ENCODE measurements at regions not wholly inside any gene's neighbourhood (a gene's known extent, or its start where the extent isn't known, plus 50 kb on each side); places are given as distances from the start of the nearest gene placed in this dataset.

DNA sequence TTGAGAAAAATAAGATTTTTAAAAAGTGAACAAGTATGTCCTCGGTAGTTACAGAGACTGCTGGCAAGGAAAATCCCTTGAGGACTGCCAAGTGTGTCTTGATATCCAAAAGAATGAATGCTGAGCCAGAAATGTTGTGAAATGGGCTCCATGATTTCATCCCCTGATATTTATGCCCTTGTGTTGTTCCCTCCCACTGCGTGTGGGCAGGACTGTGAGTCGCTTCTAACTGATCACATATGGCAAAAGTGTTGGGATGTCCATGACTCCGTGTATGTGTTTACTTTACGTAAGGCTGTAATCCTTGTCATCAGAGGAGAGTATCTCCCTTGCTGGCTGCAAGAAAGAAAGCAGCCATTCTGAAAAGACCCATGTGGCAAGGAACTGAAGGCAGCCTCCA is 285.1 kb downstream of the SS18 start:
- Mint-ChIP-seq H3K4me3 (no peak overlapping the region), H3K27me3 (peaks cover 4% of the 10 kb centered on the region), H3K36me3 (ENCODE audit: low read depth) (no peaks in the 10 kb centered on the region), H3K9me3 (ENCODE audit: low read depth) (no peaks in the 10 kb centered on the region), H3K27ac (no peak overlapping the region), H3K4me1 (no peaks in the 10 kb centered on the region)
- intact Hi-C loops (cut with DNase I, micrococcal nuclease), result no loop called here
- ATAC-seq (no peak), DNase-seq (no peak)
- POLR2A ChIA-PET, result no interaction called here
- CTCF ChIA-PET, result interaction anchor here (0.9 kb wide), 1 partner anchor 10 kb away, joined by 4 read pairs; no protein-coding TSS in a partner anchor

DNA sequence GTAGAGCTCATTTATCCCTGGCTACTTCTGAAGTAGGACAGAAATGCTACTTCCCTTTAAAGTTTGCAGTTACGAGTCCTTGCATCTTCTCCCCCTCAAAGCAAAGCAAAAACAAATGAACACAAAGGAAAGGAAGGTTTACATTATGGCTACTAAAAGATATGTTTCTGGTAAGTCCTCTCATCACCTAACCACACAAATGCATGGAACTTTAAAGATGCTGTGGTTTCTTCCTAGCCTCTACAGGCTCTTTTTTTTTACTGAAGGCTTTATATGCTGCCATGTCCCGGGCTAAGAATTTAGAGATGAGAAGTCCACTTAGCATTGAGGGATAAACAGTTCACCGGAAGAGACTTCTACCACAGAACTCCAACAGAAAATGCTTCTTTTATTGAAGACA is 291.2 kb downstream of the SS18 start:
- ATAC-seq (no peak), DNase-seq (no peak)
- Mint-ChIP-seq H3K9me3 (ENCODE audit: low read depth) (no peaks in the 10 kb centered on the region), H3K27ac (no peak overlapping the region), H3K36me3 (ENCODE audit: low read depth) (no peaks in the 10 kb centered on the region), H3K4me3 (no peak overlapping the region), H3K4me1 (no peaks in the 10 kb centered on the region), H3K27me3 (peaks cover 6% of the 10 kb centered on the region)
- intact Hi-C loops (cut with DNase I, micrococcal nuclease), result no loop called here
- ChIA-PET POLR2A (no interaction called here), CTCF (interaction anchor here (1.6 kb wide), 1 partner anchor 29 kb away, joined by 3 read pairs; no protein-coding TSS in a partner anchor)

DNA sequence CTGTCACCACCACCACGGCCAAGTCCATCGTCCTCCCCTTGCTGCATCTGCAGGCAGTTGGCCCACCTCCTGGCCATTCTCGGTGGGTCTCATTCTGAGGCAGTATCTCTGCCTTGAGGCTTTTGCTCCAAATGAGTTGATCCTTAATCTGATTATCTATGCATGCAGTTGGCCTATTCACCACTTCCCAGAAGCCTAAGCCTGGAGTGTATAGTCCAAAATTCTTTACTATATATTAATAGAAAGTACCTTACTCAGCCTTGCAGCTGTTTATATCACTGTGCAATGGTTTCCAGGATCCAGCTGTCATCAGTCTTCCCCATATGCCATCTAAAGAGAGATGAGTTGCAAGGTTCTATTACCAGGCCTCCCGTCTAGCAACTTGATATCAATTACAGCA is 292.4 kb downstream of the SS18 start:
- H3K27ac Mint-ChIP-seq, result no peak overlapping the region

DNA sequence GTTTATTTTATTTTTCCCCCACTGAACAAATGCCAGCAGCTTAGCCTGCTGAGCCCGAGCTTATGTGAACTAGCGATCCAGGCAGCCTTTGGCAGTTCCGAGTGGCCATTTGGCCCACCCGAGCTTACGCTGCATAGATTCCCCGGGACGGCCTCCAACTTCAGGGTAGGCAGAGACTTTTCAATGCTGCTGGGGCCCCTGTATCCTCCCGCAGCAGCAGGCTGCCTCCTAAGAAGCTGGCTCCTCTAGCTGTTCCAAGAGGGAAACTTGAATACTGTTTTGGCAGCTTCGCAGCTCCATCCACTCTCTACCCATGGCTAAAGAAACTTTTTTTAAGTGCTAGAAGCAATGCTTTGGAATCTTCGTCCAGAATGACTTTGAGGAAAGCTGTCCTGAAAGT is 295.2 kb downstream of the SS18 start:
- H3K4me3 Mint-ChIP-seq, result no peak overlapping the region
- peaks cover 5% of the 10 kb centered on the region for H3K27me3 Mint-ChIP-seq
- H3K27ac Mint-ChIP-seq, result no peak overlapping the region
- DNase-seq, result no peak
- CTCF ChIA-PET, result interaction anchor here (0.9 kb wide), 2 partner anchors 10 to 11 kb away, joined by 4 to 5 read pairs; no protein-coding TSS in a partner anchor
- intact Hi-C loops (cut with DNase I, micrococcal nuclease), result no loop called here
- H3K4me1 Mint-ChIP-seq, result no peaks in the 10 kb centered on the region
- H3K9me3 Mint-ChIP-seq (ENCODE audit: low read depth), result peaks cover 2% of the 10 kb centered on the region
- POLR2A ChIA-PET, result no interaction called here
- H3K36me3 Mint-ChIP-seq (ENCODE audit: low read depth), result no peaks in the 10 kb centered on the region
- ATAC-seq, result no peak

More for the DNA sequence above, 292.4 kb downstream of the SS18 start:
- Mint-ChIP-seq H3K27me3 (peaks cover 4% of the 10 kb centered on the region), H3K4me1 (no peaks in the 10 kb centered on the region), H3K4me3 (no peak overlapping the region), H3K36me3 (ENCODE audit: low read depth) (no peaks in the 10 kb centered on the region), H3K9me3 (ENCODE audit: low read depth) (no peaks in the 10 kb centered on the region)
- ATAC-seq (no peak), DNase-seq (no peak)
- POLR2A ChIA-PET, result no interaction called here
- intact Hi-C loops (cut with DNase I, micrococcal nuclease), result no loop called here
- CTCF ChIA-PET, result no interaction called here

DNA sequence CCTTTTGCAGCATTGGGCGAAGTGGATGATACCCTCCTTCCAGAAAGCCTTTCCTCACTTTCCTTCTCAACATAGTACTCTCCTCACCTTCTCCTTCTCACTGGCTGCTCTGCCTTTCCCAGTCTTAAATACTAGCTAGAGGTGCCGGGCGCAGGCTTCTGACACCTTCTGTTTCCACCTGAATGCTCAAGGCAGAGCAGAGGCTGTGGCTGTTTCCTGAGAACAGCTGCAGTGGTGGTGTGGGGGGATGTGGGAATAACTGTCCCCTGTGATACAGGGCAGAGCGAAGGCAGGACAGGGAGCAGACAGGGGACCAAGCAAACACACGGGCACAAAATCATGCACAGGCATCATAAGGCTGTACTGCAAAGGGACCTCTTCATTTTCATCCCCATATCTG is 303.1 kb downstream of the SS18 start:
- Mint-ChIP-seq H3K27me3 (no peaks in the 10 kb centered on the region), H3K36me3 (ENCODE audit: low read depth) (no peaks in the 10 kb centered on the region), H3K4me1 (no peaks in the 10 kb centered on the region), H3K4me3 (no peak overlapping the region), H3K27ac (no peak overlapping the region), H3K9me3 (ENCODE audit: low read depth) (peaks cover 2% of the 10 kb centered on the region)
- ChIA-PET POLR2A (no interaction called here), CTCF (no interaction called here)
- intact Hi-C loops (cut with DNase I, micrococcal nuclease), result no loop called here
- DNase-seq (no peak), ATAC-seq (no peak)

DNA sequence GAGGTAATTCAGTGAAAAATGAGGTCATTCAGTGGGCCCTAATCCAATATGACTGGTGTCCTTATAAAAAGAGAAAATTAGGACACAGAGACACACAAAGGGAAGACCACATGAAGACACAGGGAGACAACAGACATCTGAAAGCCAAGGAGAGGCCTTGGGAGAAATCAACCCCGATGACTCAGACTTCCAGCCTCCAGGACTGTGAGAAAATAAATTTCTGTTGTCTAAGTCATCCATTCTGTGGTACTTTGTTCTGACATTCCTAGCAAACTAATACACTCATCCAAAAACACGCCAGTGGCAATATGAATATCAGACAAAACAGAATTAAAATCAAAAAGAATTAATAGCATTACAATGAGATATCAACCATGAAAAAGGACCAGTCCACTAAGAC is 303.7 kb downstream of the SS18 start:
- H3K4me3 Mint-ChIP-seq, result no peak overlapping the region
- ATAC-seq (no peak), DNase-seq (no peak)
- ChIA-PET POLR2A (no interaction called here), CTCF (no interaction called here)
- no peak overlapping the region for H3K27ac Mint-ChIP-seq
- intact Hi-C loops (cut with DNase I, micrococcal nuclease), result no loop called here
- peaks cover 2% of the 10 kb centered on the region for H3K9me3 Mint-ChIP-seq (ENCODE audit: low read depth)
- no peaks in the 10 kb centered on the region for H3K27me3 Mint-ChIP-seq
- no peaks in the 10 kb centered on the region for H3K4me1 Mint-ChIP-seq
- H3K36me3 Mint-ChIP-seq (ENCODE audit: low read depth), result no peaks in the 10 kb centered on the region

DNA sequence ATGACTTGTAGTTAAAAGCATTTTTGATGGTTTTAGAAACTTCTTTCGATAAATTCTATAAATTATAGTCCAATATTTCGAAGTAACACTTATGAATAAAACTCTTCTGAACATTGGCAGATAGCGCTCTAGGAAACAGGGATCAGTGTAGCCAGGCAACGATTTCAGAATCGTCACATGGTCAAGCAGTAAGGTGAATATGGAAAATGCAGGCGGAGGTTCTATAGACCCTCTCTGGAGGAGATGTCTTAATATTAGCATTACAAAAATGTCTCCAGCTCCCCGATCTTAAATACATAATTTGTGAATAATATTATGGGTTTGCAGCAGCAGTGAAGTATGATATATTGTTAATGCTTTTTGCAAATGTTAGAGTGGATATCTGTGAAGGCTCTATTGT is 310.3 kb downstream of the SS18 start:
- no peaks in the 10 kb centered on the region for H3K4me1 Mint-ChIP-seq
- CTCF ChIA-PET, result no interaction called here
- H3K4me3 Mint-ChIP-seq, result no peak overlapping the region
- intact Hi-C loops (cut with DNase I, micrococcal nuclease), result loop anchor here in 1 of 2 experiments (2.0 kb wide), 1 partner anchor 19 kb away; no protein-coding TSS in a partner anchor
- DNase-seq (no peak), ATAC-seq (no peak)
- H3K36me3 Mint-ChIP-seq (ENCODE audit: low read depth), result no peaks in the 10 kb centered on the region
- POLR2A ChIA-PET, result interaction anchor here (0.6 kb wide), 1 partner anchor 314 kb away, joined by 3 read pairs; no protein-coding TSS in a partner anchor
- no peaks in the 10 kb centered on the region for H3K27me3 Mint-ChIP-seq
- no peak overlapping the region for H3K27ac Mint-ChIP-seq
- no peaks in the 10 kb centered on the region for H3K9me3 Mint-ChIP-seq (ENCODE audit: low read depth)

DNA sequence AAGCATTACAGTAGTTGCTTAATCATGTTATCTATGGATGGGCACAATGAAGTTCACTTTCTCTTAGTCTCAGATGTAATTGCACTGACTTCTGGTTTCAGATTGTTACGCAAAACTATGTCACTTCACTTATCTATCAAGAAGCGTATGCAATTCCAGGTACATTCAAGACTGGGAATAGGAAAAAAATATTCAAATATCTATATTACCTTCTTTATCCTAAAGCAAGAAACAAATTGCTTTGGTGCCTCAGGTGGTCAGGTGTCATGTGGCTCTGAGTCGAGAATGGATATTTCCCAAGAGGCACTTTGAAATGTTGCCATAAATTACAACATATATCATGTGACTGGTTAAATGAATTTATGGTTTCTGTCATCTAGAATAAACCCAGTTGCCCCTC is 318.6 kb downstream of the SS18 start:
- no peaks in the 10 kb centered on the region for H3K27me3 Mint-ChIP-seq
- H3K4me1 Mint-ChIP-seq, result no peaks in the 10 kb centered on the region
- no peak overlapping the region for H3K4me3 Mint-ChIP-seq
- intact Hi-C loops (cut with DNase I, micrococcal nuclease), result no loop called here
- ATAC-seq, result no peak
- no peaks in the 10 kb centered on the region for H3K36me3 Mint-ChIP-seq (ENCODE audit: low read depth)
- CTCF ChIA-PET, result no interaction called here
- DNase-seq, result no peak
- POLR2A ChIA-PET, result no interaction called here
- H3K27ac Mint-ChIP-seq, result no peak overlapping the region
- H3K9me3 Mint-ChIP-seq (ENCODE audit: low read depth), result no peaks in the 10 kb centered on the region

DNA sequence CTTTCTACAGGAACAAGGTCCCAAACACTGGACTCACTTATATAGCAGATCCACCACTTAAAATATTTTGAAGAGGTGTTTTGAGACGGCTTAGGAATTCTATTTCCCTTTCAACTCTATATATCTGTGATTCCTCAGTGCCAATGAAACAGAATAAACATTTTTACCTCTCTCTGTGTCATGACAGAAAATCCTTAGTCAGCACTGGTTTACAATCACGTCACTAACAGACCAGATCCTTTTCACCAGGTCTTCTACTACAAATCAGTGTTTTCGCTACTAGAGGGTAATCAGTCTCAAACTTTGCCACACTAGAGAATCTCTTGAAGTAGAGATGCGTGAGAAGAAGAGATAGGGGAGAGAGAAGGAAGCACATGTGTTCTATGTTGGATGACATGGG is 325.6 kb downstream of the SS18 start:
- no peaks in the 10 kb centered on the region for H3K36me3 Mint-ChIP-seq (ENCODE audit: low read depth)
- DNase-seq (no peak), ATAC-seq (no peak)
- POLR2A ChIA-PET, result no interaction called here
- CTCF ChIA-PET, result interaction anchor here (0.7 to 1.7 kb wide), 2 partner anchors 19 to 132 kb away, joined by 3 to 4 read pairs; no protein-coding TSS in a partner anchor
- no peaks in the 10 kb centered on the region for H3K4me1 Mint-ChIP-seq
- H3K27ac Mint-ChIP-seq, result no peak overlapping the region
- intact Hi-C loops (cut with DNase I, micrococcal nuclease), result no loop called here
- no peak overlapping the region for H3K4me3 Mint-ChIP-seq
- peaks cover 2% of the 10 kb centered on the region for H3K27me3 Mint-ChIP-seq
- H3K9me3 Mint-ChIP-seq (ENCODE audit: low read depth), result no peaks in the 10 kb centered on the region

DNA sequence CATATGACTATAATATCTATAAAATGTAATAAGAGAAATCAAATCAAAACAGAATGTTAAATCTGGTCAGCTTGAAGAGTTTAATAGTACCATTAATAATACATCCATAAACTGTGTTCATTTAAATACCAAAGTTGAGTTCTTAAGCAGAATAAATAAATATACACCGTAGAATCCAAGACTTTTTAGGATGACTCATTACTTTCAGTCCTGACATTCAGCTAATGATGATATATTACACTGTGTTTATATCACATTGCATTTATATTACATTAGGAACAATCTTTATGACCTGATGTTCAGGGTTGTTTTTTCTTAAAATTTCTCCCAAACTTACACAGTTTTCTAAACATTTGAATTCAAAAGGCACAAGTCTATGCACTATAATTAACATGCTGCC is 331.3 kb downstream of the SS18 start:
- Mint-ChIP-seq H3K4me3 (no peak overlapping the region), H3K27me3 (peaks cover 2% of the 10 kb centered on the region), H3K36me3 (ENCODE audit: low read depth) (no peaks in the 10 kb centered on the region), H3K4me1 (no peaks in the 10 kb centered on the region), H3K27ac (no peak overlapping the region), H3K9me3 (ENCODE audit: low read depth) (no peaks in the 10 kb centered on the region)
- ATAC-seq (no peak), DNase-seq (no peak)
- CTCF ChIA-PET, result no interaction called here
- intact Hi-C loops (cut with DNase I, micrococcal nuclease), result no loop called here
- POLR2A ChIA-PET, result no interaction called here

DNA sequence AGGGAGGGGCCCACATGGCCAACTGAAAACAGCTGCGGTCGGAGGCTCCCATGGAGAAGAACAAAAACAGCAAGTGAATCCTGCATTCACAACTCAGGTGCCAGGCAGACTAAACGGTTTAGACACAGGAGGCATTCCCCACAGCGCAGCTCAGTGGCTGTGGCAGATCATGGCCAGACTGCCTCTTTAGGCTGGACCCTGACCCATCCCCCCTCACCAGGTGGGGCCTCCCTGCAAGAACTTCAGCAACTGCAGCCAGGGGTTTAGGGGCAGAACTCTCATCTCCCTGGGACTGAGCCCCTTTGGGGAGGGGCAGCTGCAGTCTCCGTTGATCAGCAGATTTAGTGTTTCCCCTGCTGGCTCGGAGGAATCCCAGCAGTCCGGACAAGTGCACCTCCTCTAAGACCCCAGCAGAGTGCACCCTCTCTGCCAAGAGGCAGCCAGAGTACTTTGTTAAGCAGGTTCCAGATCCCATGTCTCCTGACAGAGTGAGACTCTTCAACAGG is 346.7 kb downstream of the SS18 start:
- intact Hi-C loops (cut with DNase I, micrococcal nuclease), result no loop called here
- ATAC-seq (no peak), DNase-seq (no peak)
- CTCF ChIA-PET, result no interaction called here
- Mint-ChIP-seq H3K4me1 (no peaks in the 10 kb centered on the region), H3K36me3 (ENCODE audit: low read depth) (no peaks in the 10 kb centered on the region), H3K9me3 (ENCODE audit: low read depth) (peaks cover 5% of the 10 kb centered on the region), H3K4me3 (no peak overlapping the region), H3K27me3 (peaks cover 9% of the 10 kb centered on the region), H3K27ac (no peak overlapping the region)
- POLR2A ChIA-PET, result no interaction called here

DNA sequence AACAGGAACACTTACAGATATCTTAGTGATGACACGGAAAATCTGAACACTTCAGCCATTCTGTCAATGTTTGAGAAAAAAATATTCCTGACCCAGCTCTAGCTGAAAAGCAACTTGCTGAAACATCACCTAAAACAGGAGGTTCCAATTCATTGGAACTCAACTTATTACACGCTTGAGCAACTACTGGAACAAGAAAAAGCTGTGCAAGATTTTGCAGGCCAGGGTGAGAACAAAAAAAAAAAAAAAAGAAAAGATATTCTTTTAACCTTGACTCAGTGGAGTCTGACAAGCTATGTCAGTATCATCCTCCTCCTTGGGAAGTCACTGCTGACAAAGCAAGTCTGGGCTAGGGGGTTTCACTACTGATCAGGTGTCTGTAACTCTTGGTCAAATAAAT is 351.0 kb downstream of the SS18 start:
- POLR2A ChIA-PET, result no interaction called here
- ATAC-seq, result no peak
- H3K9me3 Mint-ChIP-seq (ENCODE audit: low read depth), result no peaks in the 10 kb centered on the region
- H3K27ac Mint-ChIP-seq, result no peak overlapping the region
- peaks cover 16% of the 10 kb centered on the region for H3K27me3 Mint-ChIP-seq
- CTCF ChIA-PET, result no interaction called here
- no peak overlapping the region for H3K4me3 Mint-ChIP-seq
- no peak for DNase-seq
- H3K4me1 Mint-ChIP-seq, result no peaks in the 10 kb centered on the region
- no peaks in the 10 kb centered on the region for H3K36me3 Mint-ChIP-seq (ENCODE audit: low read depth)
- intact Hi-C loops (cut with DNase I, micrococcal nuclease), result no loop called here

Data from activated CD4-positive, alpha-beta T cell treated with anti-CD3 and anti-CD28 coated beads for 36 hours (primary cell).